Vagina (tissue), 2 donors: ENCODE measurements at regions not wholly inside any gene's neighbourhood (a gene's known extent, or its start where the extent isn't known, plus 50 kb on each side); places are given as distances from the start of the nearest gene placed in this dataset.
A peak's percentile ranks its signal among the peaks of the same experiment; 100 is the strongest.

ENCODE experiments used
- DNase-seq, 2 donors: peaks; one replicate each; pipeline ENCODE4 v3.0.0-alpha.2; 2017; ENCODE audit errors: extremely low spot score in 2 of 2
- H3K27ac ChIP-seq: fragments of 200-600 bp; sonication (generic); one replicate; pipeline ENCODE4 v1.5.1; 2019
- H3K27me3 ChIP-seq: fragments of 200-600 bp; sonication (generic); one replicate; pipeline ENCODE4 v1.5.1; 2019
- H3K36me3 ChIP-seq, 2 donors: fragments of 200-600 bp; sonication (generic); one replicate each; pipeline ENCODE4 v1.5.1; 2017 to 2019
- H3K4me1 ChIP-seq: fragments of 200-600 bp; sonication (generic); one replicate; pipeline ENCODE4 v1.5.1; 2019
- H3K4me3 ChIP-seq, 2 donors: fragments of 200-600 bp; sonication (generic); 1 replicate in 1 of 2; 2 replicates in 1 of 2; pipeline ENCODE4 v1.5.1; 2016 to 2019
- H3K9me3 ChIP-seq: fragments of 200-600 bp; sonication (generic); one replicate; pipeline ENCODE4 v1.5.1; 2019
- POLR2AphosphoS5 ChIP-seq, 2 donors: sonication (generic); formaldehyde crosslinking; IDR thresholded peaks; one replicate each; pipeline ENCODE4 v1.9.0; 2017; ENCODE audit warnings: antibody characterized with exemption in 2 of 2, mild to moderate bottlenecking in 2 of 2, low read depth in 1 of 2; ENCODE audit not compliant: insufficient read depth in 1 of 2
- intact Hi-C: fragments of 100-400 bp; cut with DNase I; formaldehyde crosslinking; loops from one replicate; pipeline ENCODE4 v1.15.1; 2023
- TF ChIP-seq, protein P1 (sequence below), 3 experiments: fragments of 450-650 bp in 2 of 3; fragments of 200-600 bp in 1 of 3; sonication (generic) in 1 of 3; IDR thresholded peaks; one replicate each; pipeline ENCODE4 v1.5.1; 2017 to 2019; ENCODE audit warnings: antibody characterized with exemption in 3 of 3, mild to moderate bottlenecking in 2 of 3, moderate library complexity in 2 of 3

DNA sequence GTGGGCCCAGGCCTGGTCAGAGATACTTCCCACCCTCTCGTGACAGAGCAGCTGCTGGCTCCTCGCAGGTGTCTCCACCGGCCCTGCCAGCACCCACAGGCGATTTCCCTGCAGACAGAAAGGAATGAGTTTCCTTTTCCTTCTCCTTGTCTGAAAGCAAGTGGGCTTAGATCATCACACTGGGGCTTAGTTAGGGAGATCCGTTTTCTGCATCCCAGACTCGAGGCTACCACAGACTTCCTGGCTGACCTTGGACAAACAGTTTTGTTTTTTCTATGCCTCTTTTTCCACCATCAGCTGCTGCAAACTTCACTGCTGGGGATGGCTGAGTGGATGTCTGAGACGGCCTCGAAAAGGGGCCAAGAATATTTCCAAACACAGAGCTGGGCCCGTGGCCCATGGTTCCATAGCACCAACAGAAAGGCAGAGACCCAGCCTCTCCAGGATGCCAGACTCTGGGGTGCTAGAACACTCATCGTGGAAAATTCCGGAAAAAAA is 86.5 kb downstream of the BANF2 start:
- no peak for DNase-seq
- no peak overlapping the region for H3K4me3 ChIP-seq
- H3K9me3 ChIP-seq, result no peaks in the 10 kb centered on the region
- intact Hi-C loops, result no loop called here
- TF ChIP-seq, protein P1, sequence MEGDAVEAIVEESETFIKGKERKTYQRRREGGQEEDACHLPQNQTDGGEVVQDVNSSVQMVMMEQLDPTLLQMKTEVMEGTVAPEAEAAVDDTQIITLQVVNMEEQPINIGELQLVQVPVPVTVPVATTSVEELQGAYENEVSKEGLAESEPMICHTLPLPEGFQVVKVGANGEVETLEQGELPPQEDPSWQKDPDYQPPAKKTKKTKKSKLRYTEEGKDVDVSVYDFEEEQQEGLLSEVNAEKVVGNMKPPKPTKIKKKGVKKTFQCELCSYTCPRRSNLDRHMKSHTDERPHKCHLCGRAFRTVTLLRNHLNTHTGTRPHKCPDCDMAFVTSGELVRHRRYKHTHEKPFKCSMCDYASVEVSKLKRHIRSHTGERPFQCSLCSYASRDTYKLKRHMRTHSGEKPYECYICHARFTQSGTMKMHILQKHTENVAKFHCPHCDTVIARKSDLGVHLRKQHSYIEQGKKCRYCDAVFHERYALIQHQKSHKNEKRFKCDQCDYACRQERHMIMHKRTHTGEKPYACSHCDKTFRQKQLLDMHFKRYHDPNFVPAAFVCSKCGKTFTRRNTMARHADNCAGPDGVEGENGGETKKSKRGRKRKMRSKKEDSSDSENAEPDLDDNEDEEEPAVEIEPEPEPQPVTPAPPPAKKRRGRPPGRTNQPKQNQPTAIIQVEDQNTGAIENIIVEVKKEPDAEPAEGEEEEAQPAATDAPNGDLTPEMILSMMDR (IDR thresholded peaks at IDR 0.05), result no peak
- TF ChIP-seq POLR2AphosphoS5 (IDR thresholded peaks at IDR 0.05; ENCODE audit: insufficient read depth in 1 of 2, low read depth in 1 of 2), result no peak
- no peaks in the 10 kb centered on the region for H3K36me3 ChIP-seq
- no peaks in the 10 kb centered on the region for H3K27me3 ChIP-seq
- H3K4me1 ChIP-seq, result peaks cover 6% of the 10 kb centered on the region
- H3K27ac ChIP-seq, result peak overlapping the region; percentile 49
